ENCODE measurements at regions not wholly inside any gene's neighbourhood (a gene's known extent, or its start where the extent isn't known, plus 50 kb on each side); places are given as distances from the start of the nearest gene placed in this dataset.

- peak overlapping the region; percentile 81 for H3K27ac ChIP-seq
- no peaks in the 10 kb centered on the region for H3K36me3 ChIP-seq (ENCODE audit: insufficient read depth in 1 of 2, low read depth in 1 of 2)
- DNase-seq (peak; percentile 73 to 86), ATAC-seq (peak; percentile 91 to 95 (median 94))
- peak; percentile 84 for TF ChIP-seq CTCF (IDR thresholded peaks at IDR 0.05)
- no peak overlapping the region for H3K4me3 ChIP-seq
- H3K9me3 ChIP-seq = no peaks in the 10 kb centered on the region
- H3K4me1 ChIP-seq = peaks cover 26% of the 10 kb centered on the region
- 30 to 35% (median 33%) methylated on average over 8 of the region's 8 CpGs for WGBS, 3 donors
- intact Hi-C loops (cut with DNase I) = loop anchor here (5.0 to 10.0 kb wide), 5 partner anchors 192 to 1642 kb away; no protein-coding TSS in a partner anchor
- no peaks in the 10 kb centered on the region for H3K27me3 ChIP-seq (ENCODE audit: insufficient read depth in 3 of 3, low read length in 2 of 3)
These were observed 97.0 kb downstream of the DDIT4L start for GRCh38 chr4:100093091-100093866.

DNA sequence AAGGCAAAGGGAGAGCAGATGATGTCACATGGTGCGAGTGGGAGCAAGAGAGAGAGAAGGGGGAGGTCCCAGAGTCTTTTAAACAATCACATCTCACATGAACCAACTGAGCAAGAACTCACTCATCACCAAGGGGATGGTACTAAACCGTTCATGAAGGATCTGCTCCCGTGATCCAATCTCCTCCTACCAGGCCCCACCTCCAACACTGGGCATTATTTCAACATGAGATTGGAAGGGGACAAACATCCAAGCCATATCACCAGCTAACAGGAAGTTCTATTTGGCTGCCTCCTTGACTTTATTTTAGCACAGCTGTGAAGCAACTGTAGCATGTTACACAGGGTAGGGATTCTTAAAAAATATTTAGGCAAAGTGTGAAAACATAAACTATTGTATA, 102.5 kb downstream of the DDIT4L start:
- intact Hi-C loops (cut with DNase I) = no loop called here
- DNase-seq (no peak), ATAC-seq (peak in 1 of 4 donors; percentile 17)
- no peaks in the 10 kb centered on the region for H3K36me3 ChIP-seq (ENCODE audit: insufficient read depth in 1 of 2, low read depth in 1 of 2)
- no peaks in the 10 kb centered on the region for H3K27me3 ChIP-seq (ENCODE audit: insufficient read depth in 3 of 3, low read length in 2 of 3)
- no peak for TF ChIP-seq CTCF (IDR thresholded peaks at IDR 0.05)
- H3K4me1 ChIP-seq = no peaks in the 10 kb centered on the region
- no peak overlapping the region for H3K27ac ChIP-seq
- no peak overlapping the region for H3K4me3 ChIP-seq
- H3K9me3 ChIP-seq = no peaks in the 10 kb centered on the region
- WGBS, 3 donors = 23 to 61% (median 38%) methylated on average over 3 of the region's 3 CpGs

GRCh38 chr4:100086766-100087431, 103.4 kb downstream of the DDIT4L start:
- Histone ChIP-seq H3K36me3 (ENCODE audit: insufficient read depth in 1 of 2, low read depth in 1 of 2) (no peaks in the 10 kb centered on the region), H3K4me1 (no peaks in the 10 kb centered on the region), H3K4me3 (no peak overlapping the region), H3K9me3 (no peaks in the 10 kb centered on the region), H3K27ac (no peak overlapping the region), H3K27me3 (ENCODE audit: insufficient read depth in 3 of 3, low read length in 2 of 3) (no peaks in the 10 kb centered on the region)
- no peak for DNase-seq
- WGBS, 3 donors = 72 to 88% (median 80%) methylated on average over 6 of the region's 6 CpGs
- intact Hi-C loops (cut with DNase I) = no loop called here
- no peak for TF ChIP-seq CTCF (IDR thresholded peaks at IDR 0.05)
- ATAC-seq = no peak

DNA sequence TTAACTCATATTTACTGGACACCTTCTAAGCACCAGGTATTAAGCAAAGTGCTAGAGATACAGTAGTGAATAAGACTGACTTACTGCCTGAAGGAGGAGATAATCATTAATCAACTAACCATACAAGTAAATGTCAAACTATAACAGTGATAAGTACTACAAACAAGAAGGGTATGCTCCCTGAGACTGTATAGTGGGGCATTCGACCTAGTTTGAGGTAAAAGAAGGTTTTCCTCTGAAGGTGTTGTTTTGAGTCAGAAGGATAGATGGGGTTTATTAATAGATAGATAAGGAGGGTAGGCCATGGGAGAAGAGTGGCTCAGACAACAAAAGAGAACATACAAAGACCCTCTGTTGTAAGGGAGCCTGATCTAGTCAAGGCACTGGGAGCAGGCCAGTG, 105.4 kb downstream of the DDIT4L start:
- no peaks in the 10 kb centered on the region for H3K36me3 ChIP-seq (ENCODE audit: insufficient read depth in 1 of 2, low read depth in 1 of 2)
- DNase-seq (no peak), ATAC-seq (no peak)
- no peak overlapping the region for H3K27ac ChIP-seq
- no peak for TF ChIP-seq CTCF (IDR thresholded peaks at IDR 0.05)
- intact Hi-C loops (cut with DNase I) = no loop called here
- H3K4me1 ChIP-seq = no peaks in the 10 kb centered on the region
- H3K27me3 ChIP-seq (ENCODE audit: insufficient read depth in 3 of 3, low read length in 2 of 3) = no peaks in the 10 kb centered on the region
- 67 to 76% (median 70%) methylated on average over 1 of the region's 1 CpG for WGBS, 3 donors
- H3K9me3 ChIP-seq = no peaks in the 10 kb centered on the region
- no peak overlapping the region for H3K4me3 ChIP-seq

All from psoas muscle (tissue), 7 donors.